ENCODE measurements at regions not wholly inside any gene's neighbourhood (a gene's known extent, or its start where the extent isn't known, plus 50 kb on each side); places are given as distances from the start of the nearest gene placed in this dataset.

DNA sequence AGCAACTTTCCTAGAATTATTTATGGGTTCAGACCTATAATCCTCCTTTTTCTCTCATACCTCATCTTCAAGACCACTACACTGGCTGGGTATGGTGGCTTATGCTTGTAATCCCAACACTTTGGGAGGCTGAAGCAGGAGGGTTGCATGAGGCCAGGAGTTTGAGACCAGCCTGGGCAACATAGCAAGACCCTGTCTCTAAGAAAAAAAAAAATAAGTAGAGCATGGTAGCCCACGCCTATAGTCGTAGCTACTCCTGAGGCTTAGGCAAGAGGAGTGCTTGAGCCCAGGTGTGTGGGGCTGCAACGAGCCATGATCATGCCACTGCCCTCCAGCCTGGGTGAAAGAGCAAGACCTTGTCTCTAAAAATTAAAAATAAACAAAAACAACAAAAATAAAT is 832.4 kb downstream of the PCDH18 start:
- no peak for DNase-seq (ENCODE audit: low read depth in 2 of 2)
- no peak for TF ChIP-seq CTCF (IDR thresholded peaks at IDR 0.05; ENCODE audit: low read depth, low read length)
- H3K4me3 ChIP-seq (replicated peaks in 1 of 2; ENCODE audit: low read depth in 2 of 2, low read length in 2 of 2), result no peak overlapping the region

- no peak for TF ChIP-seq CTCF (IDR thresholded peaks at IDR 0.05; ENCODE audit: low read depth, low read length)
- DNase-seq (ENCODE audit: low read depth in 2 of 2), result no peak
- no peak overlapping the region for H3K4me3 ChIP-seq (replicated peaks in 1 of 2; ENCODE audit: low read depth in 2 of 2, low read length in 2 of 2)
Observed at GRCh38 chr4:136691607-136692006, 840.7 kb downstream of the PCDH18 start.

- DNase-seq (ENCODE audit: low read depth in 2 of 2), result no peak
- no peak for TF ChIP-seq CTCF (IDR thresholded peaks at IDR 0.05; ENCODE audit: low read depth, low read length)
- H3K4me3 ChIP-seq (replicated peaks in 1 of 2; ENCODE audit: low read depth in 2 of 2, low read length in 2 of 2), result no peak overlapping the region
Observed at GRCh38 chr4:136690360-136690759, 841.9 kb downstream of the PCDH18 start.

- TF ChIP-seq CTCF (IDR thresholded peaks at IDR 0.05; ENCODE audit: low read depth, low read length), result no peak
- DNase-seq (ENCODE audit: low read depth in 2 of 2), result no peak
- H3K4me3 ChIP-seq (replicated peaks in 1 of 2; ENCODE audit: low read depth in 2 of 2, low read length in 2 of 2), result no peak overlapping the region
Observed at GRCh38 chr4:136687596-136687995, 844.7 kb downstream of the PCDH18 start.

GRCh38 chr4:136687118-136687517 is 845.2 kb downstream of the PCDH18 start:
- peak; percentile 3 to 9 for DNase-seq (ENCODE audit: low read depth in 2 of 2)
- no peak overlapping the region for H3K4me3 ChIP-seq (replicated peaks in 1 of 2; ENCODE audit: low read depth in 2 of 2, low read length in 2 of 2)
- TF ChIP-seq CTCF (IDR thresholded peaks at IDR 0.05; ENCODE audit: low read depth, low read length), result peak; percentile 7

DNA sequence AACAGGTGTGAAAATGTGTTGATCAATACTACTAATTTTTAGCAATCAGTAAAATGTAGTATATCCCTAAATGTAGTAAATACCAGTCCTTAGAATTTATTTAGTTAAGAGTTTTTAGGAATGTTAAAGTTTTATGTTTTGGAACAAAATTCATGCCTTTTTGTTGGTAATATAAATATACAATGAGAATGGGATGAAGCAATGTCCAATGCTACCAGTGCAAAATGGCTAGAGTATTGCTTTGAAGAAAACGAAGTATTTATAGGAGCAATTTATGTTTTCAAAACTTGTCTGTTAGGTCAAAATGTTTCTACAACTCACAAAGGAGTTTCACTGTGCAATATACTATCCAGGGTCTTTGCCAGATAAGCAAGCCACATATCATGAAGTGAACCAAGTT is 851.5 kb downstream of the PCDH18 start:
- H3K4me3 ChIP-seq (replicated peaks in 1 of 2; ENCODE audit: low read depth in 2 of 2, low read length in 2 of 2), result no peak overlapping the region
- DNase-seq (ENCODE audit: low read depth in 2 of 2), result no peak
- no peak for TF ChIP-seq CTCF (IDR thresholded peaks at IDR 0.05; ENCODE audit: low read depth, low read length)

DNA sequence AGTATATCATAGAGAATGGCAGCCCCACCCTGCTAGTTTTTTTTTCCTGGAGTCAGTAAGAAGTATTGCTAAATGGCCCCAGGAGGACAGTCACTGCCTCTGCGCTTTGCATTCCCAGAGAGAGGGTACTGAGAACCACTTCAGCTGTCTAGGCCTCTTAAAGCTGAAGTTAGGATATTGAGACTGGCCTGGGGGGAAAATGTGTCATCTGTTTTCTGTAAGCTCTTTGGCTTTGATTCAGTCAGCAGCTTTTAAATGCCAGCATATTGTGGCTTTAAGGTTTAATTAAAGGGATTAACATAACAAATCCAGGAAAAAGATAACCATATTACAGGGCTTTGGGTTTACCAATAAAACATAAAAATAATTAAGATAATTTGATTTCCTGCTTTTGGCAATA is 852.0 kb downstream of the PCDH18 start:
- peak; percentile 2 to 37 for DNase-seq (ENCODE audit: low read depth in 2 of 2)
- TF ChIP-seq CTCF (IDR thresholded peaks at IDR 0.05; ENCODE audit: low read depth, low read length), result no peak

More for the DNA sequence above, 852.0 kb downstream of the PCDH18 start:
- no peak overlapping the region for H3K4me3 ChIP-seq (replicated peaks in 1 of 2; ENCODE audit: low read depth in 2 of 2, low read length in 2 of 2)

All from cardiac fibroblast (primary cell).